Prostate gland (tissue), 2 donors: ENCODE measurements at regions not wholly inside any gene's neighbourhood (a gene's known extent, or its start where the extent isn't known, plus 50 kb on each side); places are given as distances from the start of the nearest gene placed in this dataset.

Experiments used
- DNase-seq: peaks from one replicate; pipeline ENCODE4 v3.0.0-alpha.2; 2019; ENCODE audit warnings: low spot score
- H3K27ac ChIP-seq, 2 donors: fragments of 200-600 bp; sonication (generic); 2 replicates each; pipeline ENCODE4 v1.5.1; 2017 to 2019
- H3K27me3 ChIP-seq: fragments of 200-600 bp; sonication (generic); replicated peaks from 2 replicates; pipeline ENCODE4 v1.5.1; 2019; ENCODE audit not compliant: insufficient read depth
- H3K36me3 ChIP-seq, 2 donors: fragments of 200-600 bp; sonication (generic); 1 replicate in 1 of 2; 2 replicates in 1 of 2; pipeline versions ENCODE4 v1.5.1 to v1.8.1; 2017 to 2019
- H3K4me1 ChIP-seq: fragments of 200-600 bp; sonication (generic); replicated peaks from 2 replicates; pipeline ENCODE4 v1.5.1; 2019
- H3K4me3 ChIP-seq, 2 donors: fragments of 200-600 bp; sonication (generic); 2 replicates each; pipeline ENCODE4 v1.5.1; 2017 to 2019
- H3K9me3 ChIP-seq: fragments of 200-600 bp; sonication (generic); 2 replicates; pipeline ENCODE4 v1.5.1; 2017
- POLR2A ChIP-seq: fragments of 450-650 bp; IDR thresholded peaks from one replicate; pipeline ENCODE4 v1.6.1; 2016; ENCODE audit warnings: antibody characterized with exemption, mild to moderate bottlenecking
- POLR2AphosphoS5 ChIP-seq: sonication (generic); formaldehyde crosslinking; IDR thresholded peaks from one replicate; pipeline ENCODE4 v1.6.1; 2017; ENCODE audit warnings: antibody characterized with exemption
- WGBS: methylation state at CpG from one replicate; pipeline ENCODE4 v1.1.5; 2018; 5-methylcytosine and 5-hydroxymethylcytosine counted together
- intact Hi-C: fragments of 100-400 bp; cut with DNase I; formaldehyde crosslinking; loops from one replicate; pipeline ENCODE4 v1.14.2; 2022
- TF ChIP-seq, protein P1 (sequence below), 4 experiments: fragments of 200-600 bp in 2 of 4; fragments of 450-650 bp in 2 of 4; sonication (generic) in 2 of 4; IDR thresholded peaks; 1 replicate in 3 of 4; 2 replicates in 1 of 4; pipeline ENCODE4 v1.5.1; 2016 to 2019; ENCODE audit warnings: antibody characterized with exemption in 4 of 4, mild to moderate bottlenecking in 2 of 4, moderate library complexity in 2 of 4

DNA sequence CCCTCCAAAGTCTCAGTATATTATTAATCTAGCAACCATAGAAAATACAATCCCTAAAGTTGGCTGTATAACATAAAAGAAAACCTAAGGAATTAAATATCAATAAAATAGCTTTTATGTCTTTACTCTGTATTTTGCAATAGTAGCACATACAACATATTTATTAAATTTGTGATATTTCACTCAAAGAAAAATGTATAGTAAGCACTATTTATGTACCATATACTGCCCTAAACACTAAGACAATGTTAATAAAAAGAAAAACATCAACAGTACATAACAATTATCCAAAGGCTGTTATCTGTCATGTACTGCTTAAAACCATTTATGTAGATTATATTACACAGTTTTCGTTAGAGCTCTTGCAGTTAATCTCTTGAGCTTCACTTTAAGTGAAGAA, 834.5 kb upstream of the INTU start:
- DNase-seq: no peak
- Histone ChIP-seq H3K9me3 (no peaks in the 10 kb centered on the region), H3K4me3 (no peak overlapping the region), H3K27me3 (no peaks in the 10 kb centered on the region), H3K27ac (no peak overlapping the region), H3K4me1 (no peaks in the 10 kb centered on the region), H3K36me3 (no peaks in the 10 kb centered on the region)
- WGBS: 84% methylated on average over 1 of the region's 1 CpG
- TF ChIP-seq, protein P1, sequence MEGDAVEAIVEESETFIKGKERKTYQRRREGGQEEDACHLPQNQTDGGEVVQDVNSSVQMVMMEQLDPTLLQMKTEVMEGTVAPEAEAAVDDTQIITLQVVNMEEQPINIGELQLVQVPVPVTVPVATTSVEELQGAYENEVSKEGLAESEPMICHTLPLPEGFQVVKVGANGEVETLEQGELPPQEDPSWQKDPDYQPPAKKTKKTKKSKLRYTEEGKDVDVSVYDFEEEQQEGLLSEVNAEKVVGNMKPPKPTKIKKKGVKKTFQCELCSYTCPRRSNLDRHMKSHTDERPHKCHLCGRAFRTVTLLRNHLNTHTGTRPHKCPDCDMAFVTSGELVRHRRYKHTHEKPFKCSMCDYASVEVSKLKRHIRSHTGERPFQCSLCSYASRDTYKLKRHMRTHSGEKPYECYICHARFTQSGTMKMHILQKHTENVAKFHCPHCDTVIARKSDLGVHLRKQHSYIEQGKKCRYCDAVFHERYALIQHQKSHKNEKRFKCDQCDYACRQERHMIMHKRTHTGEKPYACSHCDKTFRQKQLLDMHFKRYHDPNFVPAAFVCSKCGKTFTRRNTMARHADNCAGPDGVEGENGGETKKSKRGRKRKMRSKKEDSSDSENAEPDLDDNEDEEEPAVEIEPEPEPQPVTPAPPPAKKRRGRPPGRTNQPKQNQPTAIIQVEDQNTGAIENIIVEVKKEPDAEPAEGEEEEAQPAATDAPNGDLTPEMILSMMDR (IDR thresholded peaks at IDR 0.05): no peak
- no peak for TF ChIP-seq POLR2A
- no peak for TF ChIP-seq POLR2AphosphoS5
- intact Hi-C loops: no loop called here

DNA sequence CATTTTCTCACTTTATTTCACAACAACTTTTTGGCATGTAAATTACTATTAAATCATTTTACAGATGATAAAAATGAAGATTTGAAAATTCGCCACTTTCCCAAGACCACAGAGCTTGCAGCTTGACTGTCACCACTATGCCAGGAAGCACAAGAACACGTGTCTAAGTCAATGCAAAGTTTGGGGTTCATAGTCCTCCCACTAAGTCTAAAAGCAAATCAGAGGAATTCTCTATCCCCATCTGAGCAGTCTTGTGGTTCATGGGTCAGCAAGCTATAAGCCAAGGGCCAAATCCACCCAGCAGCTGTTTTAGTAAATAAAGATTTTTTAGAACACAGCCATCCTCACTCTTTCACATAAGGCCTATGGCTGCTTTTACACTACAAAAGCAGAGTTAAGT, 833.3 kb upstream of the INTU start:
- Histone ChIP-seq H3K4me1 (no peaks in the 10 kb centered on the region), H3K36me3 (no peaks in the 10 kb centered on the region), H3K27me3 (no peaks in the 10 kb centered on the region), H3K9me3 (no peaks in the 10 kb centered on the region), H3K4me3 (no peak overlapping the region), H3K27ac (no peak overlapping the region)
- intact Hi-C loops: no loop called here
- DNase-seq: no peak
- WGBS: 78% methylated on average over 2 of the region's 2 CpGs
- no peak for TF ChIP-seq POLR2AphosphoS5
- no peak for TF ChIP-seq POLR2A
- TF ChIP-seq, protein P1 (IDR thresholded peaks at IDR 0.05): no peak

DNA sequence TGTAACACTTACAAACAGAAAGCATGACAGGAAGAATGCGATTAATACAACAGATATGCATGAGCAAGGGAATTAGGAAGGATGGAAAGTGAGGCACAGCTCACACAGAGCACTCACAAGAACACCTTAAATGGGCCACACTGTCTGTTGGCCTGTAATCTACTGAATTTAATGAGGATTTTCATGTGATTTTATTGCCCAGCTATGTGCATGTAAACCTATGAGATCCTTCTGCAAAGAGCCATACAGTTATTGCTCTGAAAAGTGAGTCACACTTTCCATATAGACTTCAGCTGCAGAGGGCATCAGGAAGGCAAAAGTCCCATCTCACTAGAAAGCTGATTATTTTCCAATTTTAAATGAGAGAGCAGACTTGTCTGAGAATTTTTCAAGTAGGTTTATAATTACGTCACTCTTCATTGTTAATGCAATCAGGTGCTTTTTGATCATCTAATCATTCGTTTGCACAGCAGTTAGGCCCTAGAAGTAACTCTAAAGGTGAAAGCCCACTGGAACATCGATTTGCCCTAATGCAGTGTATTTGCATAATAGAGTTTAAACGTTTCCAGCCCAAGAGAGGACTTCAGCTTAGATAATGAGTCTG, 832.7 kb upstream of the INTU start:
- no peak overlapping the region for H3K27ac ChIP-seq
- no peak for DNase-seq
- 53% methylated on average over 5 of the region's 5 CpGs for WGBS
- H3K9me3 ChIP-seq: no peaks in the 10 kb centered on the region
- H3K27me3 ChIP-seq: no peaks in the 10 kb centered on the region
- H3K4me3 ChIP-seq: no peak overlapping the region
- no peaks in the 10 kb centered on the region for H3K4me1 ChIP-seq
- TF ChIP-seq, protein P1 (IDR thresholded peaks at IDR 0.05): no peak
- no peak for TF ChIP-seq POLR2AphosphoS5
- TF ChIP-seq POLR2A: no peak
- intact Hi-C loops: no loop called here
- no peaks in the 10 kb centered on the region for H3K36me3 ChIP-seq

DNA sequence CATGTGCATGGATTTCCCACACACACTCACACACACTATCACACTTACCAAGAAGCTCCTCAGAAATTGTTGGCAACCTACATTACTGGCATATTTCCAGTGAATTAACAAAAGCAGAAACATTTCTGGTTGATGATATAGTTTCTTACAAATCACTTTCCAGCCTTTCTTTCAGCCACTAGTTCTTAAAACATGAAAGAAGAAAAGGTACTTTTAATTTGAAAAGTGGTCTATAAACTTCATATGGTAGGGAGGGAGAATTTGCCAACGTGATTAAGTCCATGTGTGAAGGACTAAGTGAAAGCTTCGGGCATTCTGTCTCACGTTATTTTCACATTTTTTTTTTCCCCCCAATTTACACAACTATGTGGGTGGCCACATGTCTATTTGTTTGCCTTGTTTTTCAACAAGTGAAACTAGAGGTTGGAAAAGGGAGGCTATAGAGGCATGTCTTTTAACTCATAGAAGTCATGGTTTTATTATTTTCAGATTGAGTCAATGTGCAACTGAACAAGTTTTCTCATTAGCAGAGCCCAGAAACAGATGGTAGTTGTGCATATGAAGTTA, 832.1 kb upstream of the INTU start:
- no peak overlapping the region for H3K27ac ChIP-seq
- no peaks in the 10 kb centered on the region for H3K4me1 ChIP-seq
- TF ChIP-seq, protein P1 (IDR thresholded peaks at IDR 0.05): no peak
- TF ChIP-seq POLR2A (no peak), POLR2AphosphoS5 (no peak)
- WGBS: 35% methylated on average over 3 of the region's 3 CpGs
- no peak overlapping the region for H3K4me3 ChIP-seq
- no peaks in the 10 kb centered on the region for H3K36me3 ChIP-seq
- DNase-seq: no peak
- H3K9me3 ChIP-seq: no peaks in the 10 kb centered on the region
- intact Hi-C loops: no loop called here
- H3K27me3 ChIP-seq: no peaks in the 10 kb centered on the region

DNA sequence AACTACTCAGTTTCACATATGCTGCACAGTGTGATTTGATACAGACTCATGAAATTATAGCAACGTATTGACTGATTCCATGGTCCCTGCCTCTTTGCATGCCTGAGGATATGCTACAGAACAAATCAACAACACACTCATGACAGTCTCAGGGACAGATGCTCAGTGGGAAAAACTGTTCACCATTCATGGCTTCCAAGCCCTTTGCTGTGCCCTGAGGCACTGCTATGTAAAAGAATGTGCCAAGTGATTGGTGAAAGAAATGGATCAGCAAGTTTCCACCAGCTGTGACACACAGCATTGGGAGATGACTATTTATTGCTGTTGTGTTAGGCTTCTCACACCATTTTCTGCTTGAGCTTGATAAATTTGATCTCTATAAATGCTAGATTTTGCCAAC, 825.6 kb upstream of the INTU start:
- Histone ChIP-seq H3K27me3 (no peaks in the 10 kb centered on the region), H3K4me3 (no peak overlapping the region), H3K9me3 (no peaks in the 10 kb centered on the region), H3K36me3 (no peaks in the 10 kb centered on the region), H3K4me1 (no peaks in the 10 kb centered on the region), H3K27ac (no peak overlapping the region)
- TF ChIP-seq, protein P1 (IDR thresholded peaks at IDR 0.05): no peak
- TF ChIP-seq POLR2A (no peak), POLR2AphosphoS5 (no peak)
- WGBS: 61% methylated on average over 1 of the region's 1 CpG
- intact Hi-C loops: no loop called here
- no peak for DNase-seq
